Activated B cell treated with CpG ODN at 0.5 μM for 24 hours (primary cell): ENCODE measurements at regions not wholly inside any gene's neighbourhood (a gene's known extent, or its start where the extent isn't known, plus 50 kb on each side); places are given as distances from the start of the nearest gene placed in this dataset.

Experiments
- ATAC-seq: fragments of 200-7000 bp; cut with Tn5 transposase; one replicate; pipeline ENCODE4 v1.10.0; 2021; ENCODE audit warnings: low read depth, mild to moderate bottlenecking, moderate library complexity
- CTCF ChIA-PET: fragments of 350-600 bp; sonication (Branson Sonifier 250); formaldehyde crosslinking; loops from one replicate; lab custom pipeline; 2021; ENCODE audit warnings: antibody characterized with exemption; lab: Charles Lee
- POLR2A ChIA-PET: fragments of 350-600 bp; sonication (Branson Sonifier 250); formaldehyde crosslinking; loops from one replicate; lab custom pipeline; 2021; ENCODE audit warnings: antibody characterized with exemption; lab: Charles Lee
- DNase-seq: peaks from one replicate; pipeline ENCODE4 v3.0.0; 2022
- H3K27ac Mint-ChIP-seq: one replicate; pipeline ENCODE4 v1.8.0; 2020; ENCODE audit warnings: mixed read lengths
- H3K27me3 Mint-ChIP-seq: one replicate; pipeline ENCODE4 v1.8.0; 2021; ENCODE audit warnings: mixed read lengths
- H3K36me3 Mint-ChIP-seq: one replicate; pipeline ENCODE4 v1.8.0; 2021; ENCODE audit warnings: low read depth, mixed read lengths
- H3K4me1 Mint-ChIP-seq: one replicate; pipeline ENCODE4 v1.8.0; 2021; ENCODE audit warnings: mixed read lengths
- H3K4me3 Mint-ChIP-seq: one replicate; pipeline ENCODE4 v1.8.0; 2020; ENCODE audit warnings: mild to moderate bottlenecking, mixed read lengths
- H3K9me3 Mint-ChIP-seq: one replicate; pipeline ENCODE4 v1.8.0; 2020; ENCODE audit warnings: mixed read lengths
- intact Hi-C: fragments of 100-400 bp; cut with micrococcal nuclease; formaldehyde crosslinking; loops from one replicate; pipeline ENCODE4 v1.15.1; 2024
- TF ChIP-seq, protein P1 (sequence below): fragments of 200-600 bp; IDR thresholded peaks from one replicate; pipeline ENCODE4 v1.8.0; 2022; ENCODE audit warnings: antibody characterized with exemption, mild to moderate bottlenecking

DNA sequence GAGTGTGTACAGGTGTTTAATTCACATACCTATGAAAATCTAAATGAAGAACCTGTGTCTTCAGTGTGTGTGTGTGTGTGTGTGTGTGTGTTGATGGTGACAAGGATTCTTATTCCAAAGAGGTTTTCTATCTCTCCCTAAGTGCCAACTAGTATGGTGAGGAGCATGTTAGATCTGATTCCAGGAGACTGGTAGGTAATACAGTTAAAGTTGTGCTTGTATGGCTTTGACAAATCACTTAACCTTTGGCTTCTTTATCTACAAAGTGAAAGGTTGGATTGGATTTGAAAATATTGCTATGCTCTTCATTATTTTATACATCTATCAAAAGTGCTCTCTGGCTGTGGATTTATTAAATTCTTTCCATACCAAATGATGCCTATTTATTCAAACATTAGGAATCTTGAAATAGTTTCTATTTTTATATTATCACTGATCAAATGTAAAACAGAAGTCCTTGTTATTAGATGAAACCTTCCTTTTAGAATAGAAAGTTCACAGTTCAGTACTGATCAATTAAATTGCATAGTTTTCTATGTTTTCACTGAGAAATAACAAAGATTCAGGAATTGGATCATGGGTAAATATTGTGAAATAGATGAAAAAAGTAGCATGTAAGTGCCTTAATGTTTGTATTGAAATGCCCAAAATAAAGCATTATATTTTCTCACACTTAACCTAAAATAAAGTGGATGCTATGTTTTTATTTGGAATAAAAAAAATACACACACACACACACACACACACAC, 84.4 kb upstream of the MLIP start:
- Mint-ChIP-seq H3K9me3 (no peaks in the 10 kb centered on the region), H3K4me1 (no peaks in the 10 kb centered on the region), H3K27me3 (no peaks in the 10 kb centered on the region), H3K4me3 (no peak overlapping the region), H3K36me3 (no peaks in the 10 kb centered on the region), H3K27ac (no peak overlapping the region)
- TF ChIP-seq, protein P1, sequence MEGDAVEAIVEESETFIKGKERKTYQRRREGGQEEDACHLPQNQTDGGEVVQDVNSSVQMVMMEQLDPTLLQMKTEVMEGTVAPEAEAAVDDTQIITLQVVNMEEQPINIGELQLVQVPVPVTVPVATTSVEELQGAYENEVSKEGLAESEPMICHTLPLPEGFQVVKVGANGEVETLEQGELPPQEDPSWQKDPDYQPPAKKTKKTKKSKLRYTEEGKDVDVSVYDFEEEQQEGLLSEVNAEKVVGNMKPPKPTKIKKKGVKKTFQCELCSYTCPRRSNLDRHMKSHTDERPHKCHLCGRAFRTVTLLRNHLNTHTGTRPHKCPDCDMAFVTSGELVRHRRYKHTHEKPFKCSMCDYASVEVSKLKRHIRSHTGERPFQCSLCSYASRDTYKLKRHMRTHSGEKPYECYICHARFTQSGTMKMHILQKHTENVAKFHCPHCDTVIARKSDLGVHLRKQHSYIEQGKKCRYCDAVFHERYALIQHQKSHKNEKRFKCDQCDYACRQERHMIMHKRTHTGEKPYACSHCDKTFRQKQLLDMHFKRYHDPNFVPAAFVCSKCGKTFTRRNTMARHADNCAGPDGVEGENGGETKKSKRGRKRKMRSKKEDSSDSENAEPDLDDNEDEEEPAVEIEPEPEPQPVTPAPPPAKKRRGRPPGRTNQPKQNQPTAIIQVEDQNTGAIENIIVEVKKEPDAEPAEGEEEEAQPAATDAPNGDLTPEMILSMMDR: no peak
- ATAC-seq: no peak
- POLR2A ChIA-PET: no interaction called here
- DNase-seq: no peak
- CTCF ChIA-PET: no interaction called here
- intact Hi-C loops: no loop called here

DNA sequence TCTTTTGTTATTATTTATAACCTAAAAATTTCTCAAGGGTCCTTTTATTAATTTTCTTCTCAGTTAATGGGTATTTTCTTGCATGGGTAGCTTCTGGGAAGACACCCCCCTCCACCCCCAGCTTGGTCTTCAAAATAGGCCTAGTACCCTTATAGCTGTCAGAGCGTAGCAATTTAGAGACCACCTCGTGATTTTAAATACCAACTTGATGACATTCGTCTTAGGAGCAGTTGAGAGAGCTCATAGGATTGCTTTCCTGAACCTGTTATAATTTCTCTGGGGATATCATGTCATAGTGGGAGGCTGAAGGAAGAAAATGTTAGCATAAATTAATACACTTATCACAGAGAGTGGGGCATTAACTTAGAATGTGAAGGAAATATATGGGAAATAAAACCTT, 83.1 kb upstream of the MLIP start:
- intact Hi-C loops: no loop called here
- TF ChIP-seq, protein P1: no peak
- ATAC-seq (no peak), DNase-seq (no peak)
- H3K27ac Mint-ChIP-seq: no peak overlapping the region
- ChIA-PET CTCF (interaction anchor here (1.0 kb wide), 1 partner anchor 26 kb away, joined by 3 read pairs; no protein-coding TSS in a partner anchor), POLR2A (no interaction called here)
- H3K4me3 Mint-ChIP-seq: no peak overlapping the region
- no peaks in the 10 kb centered on the region for H3K4me1 Mint-ChIP-seq
- H3K27me3 Mint-ChIP-seq: no peaks in the 10 kb centered on the region
- H3K36me3 Mint-ChIP-seq: no peaks in the 10 kb centered on the region
- no peaks in the 10 kb centered on the region for H3K9me3 Mint-ChIP-seq

- TF ChIP-seq, protein P1: no peak
- intact Hi-C loops: no loop called here
- no peak overlapping the region for H3K4me3 Mint-ChIP-seq
- ChIA-PET CTCF (no interaction called here), POLR2A (no interaction called here)
- H3K4me1 Mint-ChIP-seq: no peaks in the 10 kb centered on the region
- DNase-seq: no peak
- no peak overlapping the region for H3K27ac Mint-ChIP-seq
- no peaks in the 10 kb centered on the region for H3K27me3 Mint-ChIP-seq
- H3K9me3 Mint-ChIP-seq: no peaks in the 10 kb centered on the region
- no peaks in the 10 kb centered on the region for H3K36me3 Mint-ChIP-seq
- ATAC-seq: no peak
Observed at GRCh38 chr6:54029187-54029586, 82.1 kb upstream of the MLIP start.

- Mint-ChIP-seq H3K4me1 (no peaks in the 10 kb centered on the region), H3K4me3 (no peak overlapping the region), H3K27me3 (no peaks in the 10 kb centered on the region), H3K9me3 (no peaks in the 10 kb centered on the region), H3K36me3 (no peaks in the 10 kb centered on the region), H3K27ac (no peak overlapping the region)
- ChIA-PET CTCF (no interaction called here), POLR2A (no interaction called here)
- DNase-seq (no peak), ATAC-seq (no peak)
- intact Hi-C loops: no loop called here
- TF ChIP-seq, protein P1: no peak
Observed at GRCh38 chr6:54031169-54031568, 80.1 kb upstream of the MLIP start.

GRCh38 chr6:54037277-54037779, 73.9 kb upstream of the MLIP start:
- CTCF ChIA-PET: no interaction called here
- H3K4me3 Mint-ChIP-seq: no peak overlapping the region
- H3K4me1 Mint-ChIP-seq: no peaks in the 10 kb centered on the region
- H3K36me3 Mint-ChIP-seq: no peaks in the 10 kb centered on the region
- H3K27me3 Mint-ChIP-seq: peaks cover 3% of the 10 kb centered on the region
- DNase-seq: no peak
- H3K27ac Mint-ChIP-seq: no peak overlapping the region
- no peak for ATAC-seq
- TF ChIP-seq, protein P1: no peak
- POLR2A ChIA-PET: no interaction called here
- H3K9me3 Mint-ChIP-seq: no peaks in the 10 kb centered on the region
- intact Hi-C loops: no loop called here
